HG02642 (cell line): ENCODE measurements at regions not wholly inside any gene's neighbourhood (a gene's known extent, or its start where the extent isn't known, plus 50 kb on each side); places are given as distances from the start of the nearest gene placed in this dataset.

Experiments used
- ATAC-seq: cut with Tn5 transposase; IDR thresholded peaks from one replicate; pipeline ENCODE4 v1.9.1; 2021; ENCODE audit warnings: mild to moderate bottlenecking; ENCODE audit not compliant: unreplicated experiment, poor library complexity

GRCh38 chr6:122524056-122524455 lies 52.4 kb upstream of the SERINC1 start:
- ATAC-seq: no peak

- peak; percentile 98 for ATAC-seq
Measured at GRCh38 chr6:122530440-122531046, 58.9 kb upstream of the SERINC1 start.

GRCh38 chr6:122548281-122548680 lies 61.9 kb upstream of the PKIB start:
- no peak for ATAC-seq

- ATAC-seq: no peak
Measured at GRCh38 chr6:122548820-122549219, 61.4 kb upstream of the PKIB start.

- ATAC-seq: no peak
Measured at GRCh38 chr6:122553697-122554096, 56.5 kb upstream of the PKIB start.

- ATAC-seq: no peak
Measured at GRCh38 chr6:122555561-122555960, 54.6 kb upstream of the PKIB start.

- ATAC-seq: no peak
Measured at GRCh38 chr6:122558080-122558479, 52.1 kb upstream of the PKIB start.
